SKM-1 treated with dmso at 0.1 percent for 144 hours (cell line): ENCODE measurements at regions not wholly inside any gene's neighbourhood (a gene's known extent, or its start where the extent isn't known, plus 50 kb on each side); places are given as distances from the start of the nearest gene placed in this dataset.
"Not testable (repeated sequence)": the region's sequence is repeated elsewhere in the genome, so short reads cannot be mapped to it uniquely, and the experiment has no call there.

Source experiments
- DNase-seq: peaks from one replicate; lab custom pipeline; 2025; ENCODE audit not compliant: unreplicated experiment; lab: John Stamatoyannopoulos, UW

DNA sequence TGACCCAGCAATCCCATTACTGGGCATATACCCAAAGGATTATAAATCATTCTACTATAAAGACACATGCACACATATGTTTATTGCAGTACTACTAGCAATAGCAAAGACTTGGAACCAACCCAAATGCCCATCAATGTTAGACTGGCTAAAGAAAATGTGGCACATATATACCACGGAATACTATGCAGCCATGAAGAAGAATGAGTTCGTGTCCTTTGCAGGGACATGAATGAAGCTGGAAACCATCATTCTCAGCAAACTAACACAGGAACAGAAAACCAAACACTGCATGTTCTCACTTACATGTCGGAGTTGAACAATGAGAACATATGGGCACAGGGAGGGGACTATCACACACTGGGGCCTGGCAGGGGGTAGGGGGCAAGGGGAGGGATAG lies 183.0 kb downstream of the HACE1 start:
- not testable (repeated sequence) for DNase-seq

DNA sequence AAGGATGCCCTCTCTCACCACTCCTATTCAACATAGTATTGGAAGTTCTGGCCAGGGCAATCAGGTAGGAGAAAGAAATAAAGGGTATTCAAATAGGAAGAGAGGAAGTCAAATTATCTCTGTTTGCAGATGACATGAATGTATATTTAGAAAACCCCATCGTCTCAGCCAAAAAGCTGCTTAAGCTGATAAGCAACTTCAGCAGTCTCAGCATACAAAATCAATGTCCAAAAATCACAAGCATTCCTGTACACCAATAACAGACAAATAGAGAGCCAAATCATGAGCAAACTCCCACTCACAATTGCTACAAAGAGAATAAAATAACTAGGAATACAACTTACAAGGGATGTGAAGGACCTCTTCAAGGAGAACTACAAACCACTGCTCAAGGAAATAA lies 184.6 kb downstream of the HACE1 start:
- not testable (repeated sequence) for DNase-seq

DNA sequence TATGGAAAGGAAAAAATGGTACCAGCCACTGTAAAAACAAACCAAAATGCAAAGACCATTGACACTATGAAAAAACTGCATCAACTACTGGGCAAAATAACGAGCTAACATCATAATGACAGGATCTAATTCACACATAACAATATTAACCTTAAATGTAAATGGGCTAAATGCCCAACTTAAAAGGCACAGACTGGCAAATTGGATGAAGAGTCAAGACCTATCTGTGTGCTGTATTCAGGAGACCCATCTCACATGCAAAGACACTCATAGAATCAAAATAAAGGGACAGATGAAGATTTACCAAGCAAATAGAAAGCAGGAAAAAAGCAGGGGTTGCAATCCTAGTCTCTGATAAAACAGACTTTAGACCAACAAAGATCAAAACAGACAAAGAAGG lies 186.6 kb downstream of the HACE1 start:
- not testable (repeated sequence) for DNase-seq

DNA sequence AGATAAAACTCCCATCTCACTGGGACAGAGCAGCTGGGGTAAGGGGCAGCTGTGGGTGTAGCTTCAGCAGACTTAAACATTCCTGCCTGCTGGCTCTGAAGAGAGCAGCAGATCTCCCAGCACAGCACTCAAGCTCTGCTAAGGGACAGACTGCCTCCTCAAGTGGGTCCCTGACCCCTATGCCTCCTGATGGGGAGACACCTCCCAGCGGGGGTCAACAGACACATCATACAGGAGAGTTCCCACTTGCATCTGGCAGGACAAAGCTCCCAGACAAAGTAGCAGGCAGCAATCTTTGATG lies 188.2 kb downstream of the HACE1 start:
- not testable (repeated sequence) for DNase-seq

DNA sequence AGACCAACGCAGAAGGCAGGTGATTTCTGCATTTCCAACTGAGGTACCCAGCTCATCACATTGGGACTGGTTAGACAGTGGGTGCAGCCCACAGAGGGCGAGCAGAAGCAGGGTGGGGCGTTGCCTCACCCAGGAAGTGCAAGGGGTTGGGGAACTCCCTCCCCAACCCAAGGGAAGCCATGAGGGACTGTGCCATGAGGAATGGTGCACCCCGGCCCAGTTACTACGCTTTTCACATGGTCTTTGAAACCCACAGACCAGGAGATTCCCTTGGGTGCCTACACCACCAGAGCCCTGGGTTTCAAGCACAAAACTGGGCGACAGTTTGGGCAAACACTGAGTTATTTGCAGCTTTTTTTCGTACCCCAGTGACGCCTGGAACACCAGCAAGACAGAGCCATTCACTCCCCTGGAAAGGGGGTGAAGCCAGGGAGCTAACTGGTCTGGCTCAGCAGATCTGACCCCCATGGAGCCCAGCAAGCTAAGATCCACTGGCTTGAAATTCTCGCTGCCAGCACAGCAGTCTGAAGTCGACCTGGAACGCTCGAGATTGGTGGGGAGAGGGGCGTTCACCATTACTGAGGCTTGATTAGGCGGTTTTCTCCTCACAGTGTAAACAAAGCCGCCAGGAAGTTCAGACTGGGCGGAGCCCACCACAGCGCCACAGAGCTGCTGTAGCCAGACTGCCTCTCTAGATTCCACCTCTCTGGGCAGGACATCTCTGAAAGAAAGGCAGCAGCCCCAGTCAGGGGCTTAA lies 188.7 kb downstream of the HACE1 start:
- not testable (repeated sequence) for DNase-seq

DNA sequence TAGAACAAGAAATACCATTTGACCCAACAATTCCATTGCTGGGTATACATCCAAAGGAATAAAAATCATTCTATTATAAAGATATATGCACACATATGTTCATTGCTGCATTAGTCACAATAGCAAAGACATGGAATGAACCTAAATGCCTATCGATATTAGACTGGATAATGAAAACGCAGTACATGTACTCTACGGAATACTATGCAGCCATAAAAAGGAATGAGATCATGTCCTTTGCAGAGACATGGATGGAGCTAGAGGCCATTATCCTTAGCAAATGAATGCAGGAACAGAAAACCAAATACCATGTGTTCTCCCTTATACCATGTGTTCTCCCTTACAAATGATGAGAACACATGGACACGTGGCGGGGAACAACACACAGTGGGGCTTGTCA lies 190.2 kb downstream of the HACE1 start:
- DNase-seq: no peak

DNA sequence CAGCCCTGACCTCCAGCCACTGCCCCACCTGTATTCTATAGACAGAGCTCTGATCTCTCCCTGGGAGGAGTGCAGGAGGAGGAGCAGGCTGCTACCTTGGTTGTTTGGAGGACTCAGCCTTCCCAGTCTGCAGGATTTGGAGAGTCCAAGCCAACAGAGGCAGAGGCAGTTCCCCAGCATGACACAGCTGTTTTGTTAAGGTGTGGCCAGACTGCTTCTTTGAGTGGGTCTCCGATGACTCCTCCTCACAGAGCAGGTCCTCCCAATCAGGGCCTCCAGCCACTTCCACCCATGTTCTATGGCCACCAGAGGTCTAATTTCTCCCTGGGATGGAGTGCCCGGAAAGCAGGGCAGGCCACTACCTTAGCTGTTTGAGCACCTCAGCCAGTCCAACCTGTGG lies 203.5 kb downstream of the HACE1 start:
- no peak for DNase-seq

DNA sequence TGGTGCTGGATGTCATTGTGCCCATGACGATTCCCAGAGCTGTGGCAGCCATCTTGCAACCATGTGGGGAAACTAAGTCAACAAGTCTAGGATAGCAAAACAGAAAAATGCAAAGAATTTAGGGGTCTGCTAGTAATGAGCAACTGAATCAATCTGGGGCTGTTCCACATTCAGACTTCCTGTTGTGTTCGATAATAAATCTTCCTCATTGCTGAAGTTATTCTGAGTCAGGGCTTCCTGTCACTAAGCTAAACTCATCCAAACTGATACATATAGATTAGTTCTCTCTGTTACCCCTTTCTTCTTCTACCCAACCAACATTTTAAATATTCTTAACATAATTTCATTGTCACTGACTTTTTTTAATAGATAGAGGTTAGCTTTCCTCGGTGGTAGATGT lies 205.9 kb downstream of the HACE1 start:
- no peak for DNase-seq

DNA sequence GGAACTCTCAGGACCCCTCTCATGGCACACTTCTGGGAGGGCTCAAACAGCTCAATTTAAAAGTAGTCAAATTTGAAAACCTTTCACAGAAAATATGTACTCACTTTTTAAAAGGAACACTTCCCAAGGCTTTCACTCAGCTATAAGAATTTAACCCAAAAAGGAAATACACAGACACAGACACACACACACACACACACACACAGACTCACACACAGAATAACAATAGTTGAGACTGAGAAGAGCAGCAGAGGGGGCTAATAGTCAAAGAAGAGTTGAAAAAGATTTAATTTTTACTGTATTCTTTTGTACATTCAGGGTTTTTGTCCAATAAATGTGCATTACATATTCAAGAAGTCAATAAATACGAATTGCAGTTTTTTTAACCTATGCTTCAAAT lies 211.4 kb downstream of the HACE1 start:
- no peak for DNase-seq

DNA sequence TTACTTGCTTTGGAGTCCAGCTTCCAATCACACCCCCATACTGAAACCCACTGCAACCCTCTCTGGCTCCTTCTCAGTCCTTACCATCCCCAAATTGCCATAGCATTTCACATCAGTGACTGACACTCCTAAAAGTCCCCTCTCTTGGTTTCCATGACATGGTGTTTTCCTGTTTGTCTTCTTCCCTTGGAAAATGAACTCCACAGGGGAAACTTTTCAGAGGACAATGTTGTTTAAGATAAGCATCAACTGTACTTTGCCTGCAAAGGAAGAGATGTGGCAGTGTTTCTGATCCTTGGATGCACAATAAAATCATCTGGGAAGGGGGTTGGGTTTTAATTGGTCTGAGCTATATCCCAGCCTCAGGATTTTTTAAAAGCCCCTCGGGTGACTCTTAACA lies 214.9 kb downstream of the HACE1 start:
- DNase-seq: no peak

DNA sequence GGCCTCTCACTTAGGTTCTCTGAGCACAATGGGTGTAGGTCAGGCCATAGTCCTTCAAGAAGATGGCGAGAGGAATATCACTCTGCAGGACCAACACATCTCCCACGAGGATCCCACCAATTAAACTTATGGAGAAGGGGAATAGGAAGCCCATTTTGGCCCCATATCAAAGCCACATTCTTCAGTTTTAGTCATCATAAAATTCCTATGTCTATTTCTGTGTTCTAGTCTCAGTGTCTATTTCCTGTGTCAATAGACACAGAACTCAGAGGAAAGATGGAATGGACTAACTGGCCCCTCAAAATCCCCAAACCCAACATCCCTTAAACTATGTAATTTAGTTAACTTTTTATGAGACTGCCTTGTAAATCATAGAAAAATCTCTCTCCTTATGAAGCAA lies 216.8 kb downstream of the HACE1 start:
- DNase-seq: no peak

DNA sequence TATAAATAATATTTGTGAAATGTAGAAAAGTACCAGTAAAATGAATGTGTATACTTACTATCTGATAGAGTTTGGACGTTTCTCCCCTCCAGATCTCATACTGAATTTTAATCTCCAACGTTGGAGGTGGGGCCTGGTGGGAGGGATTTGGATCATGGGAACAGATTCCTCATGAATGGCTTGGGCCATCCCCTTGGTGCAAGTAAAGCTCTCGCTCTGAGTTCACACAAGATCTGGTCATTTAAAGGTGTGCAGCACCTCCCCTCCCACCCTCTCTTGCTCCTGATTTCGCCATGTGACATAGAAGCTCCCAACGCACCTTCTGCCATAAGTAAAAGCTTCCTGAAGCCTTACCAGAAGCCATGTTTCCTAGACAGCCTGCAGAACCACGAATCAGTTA lies 219.0 kb downstream of the HACE1 start:
- DNase-seq: no peak

DNA sequence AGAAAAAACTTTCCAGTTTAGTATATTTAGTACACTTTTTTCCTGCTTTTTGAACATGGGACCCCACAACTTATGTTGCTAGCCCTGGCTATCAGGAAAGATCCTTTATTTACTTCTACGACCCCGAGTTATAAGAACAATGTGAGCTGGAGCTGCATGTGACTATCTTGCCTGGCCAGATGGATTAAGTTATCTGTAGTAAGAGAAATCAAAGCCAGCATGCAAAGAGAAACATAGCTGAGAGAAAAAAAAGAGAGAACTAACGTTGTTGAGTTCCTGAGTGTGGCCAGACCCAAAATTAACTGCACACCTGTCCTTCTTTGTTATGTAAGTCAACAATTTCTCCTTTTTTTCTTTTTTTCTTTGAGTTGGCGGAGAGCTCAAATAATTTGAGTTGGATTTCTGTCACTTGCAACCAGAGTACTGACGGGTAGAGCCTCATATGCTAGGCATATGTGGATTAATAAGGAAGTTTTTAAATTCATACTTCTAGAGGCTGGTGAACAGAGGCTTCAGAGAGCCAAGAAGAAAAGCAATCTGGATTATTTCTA lies 219.5 kb downstream of the HACE1 start:
- no peak for DNase-seq

DNA sequence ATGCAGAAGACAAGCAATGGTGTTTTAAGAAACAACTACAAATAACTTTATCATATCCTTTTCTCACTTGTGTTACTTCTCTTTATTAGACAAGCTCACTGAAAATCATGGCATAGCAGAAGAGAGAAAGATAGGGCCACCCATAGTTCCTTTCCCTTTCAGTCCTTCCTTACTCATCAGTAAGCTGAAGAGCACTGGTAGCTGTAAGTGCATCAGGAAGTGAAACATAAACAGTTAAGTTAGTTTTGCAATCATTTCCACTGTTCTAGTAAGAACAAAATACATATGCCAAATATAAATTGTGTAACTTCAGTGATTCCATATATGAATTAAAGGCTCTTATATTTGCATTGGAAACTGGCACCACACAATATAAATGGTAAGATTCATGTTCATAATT lies 220.1 kb downstream of the HACE1 start:
- peak; percentile 76 for DNase-seq

DNA sequence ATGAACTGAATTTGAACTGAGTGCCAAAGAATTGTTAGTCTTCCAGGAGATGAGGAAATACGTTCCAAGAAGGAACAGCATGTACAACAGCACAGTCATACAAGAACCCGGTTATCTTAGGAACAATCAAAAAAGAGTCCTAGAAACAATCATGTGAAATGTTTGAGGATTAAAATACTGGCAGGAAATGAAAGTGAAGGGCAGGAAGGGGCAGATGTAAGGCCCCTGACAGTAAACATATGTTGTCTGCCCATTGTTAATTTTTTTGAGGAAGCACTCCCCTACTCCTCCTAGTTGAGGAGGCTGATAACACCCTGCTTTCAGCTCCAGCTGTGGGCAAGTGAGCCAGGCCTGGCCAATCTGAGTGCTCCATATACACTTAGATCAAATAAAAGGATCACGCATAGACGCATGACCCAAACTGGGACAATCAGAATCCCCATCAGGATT lies 220.9 kb downstream of the HACE1 start:
- DNase-seq: no peak

DNA sequence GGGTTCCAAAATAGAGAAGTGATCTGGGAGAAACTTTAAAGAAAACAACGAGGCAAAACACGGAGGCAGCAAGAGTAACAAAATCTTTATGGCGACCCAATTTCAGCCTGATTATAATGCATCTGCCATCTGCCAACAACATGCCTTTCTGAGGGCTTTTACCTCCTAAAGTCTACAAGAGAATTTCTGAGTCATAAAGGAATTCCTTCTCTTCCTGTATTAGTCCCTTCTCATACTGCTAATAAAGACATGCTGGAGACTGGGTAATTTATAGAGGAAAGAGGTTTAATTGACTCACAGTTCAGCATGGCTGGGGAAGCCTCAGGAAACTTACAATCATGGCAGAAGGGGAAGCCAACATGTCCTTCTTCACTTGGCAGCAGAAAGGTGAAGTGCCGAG lies 226.6 kb downstream of the HACE1 start:
- DNase-seq: no peak

DNA sequence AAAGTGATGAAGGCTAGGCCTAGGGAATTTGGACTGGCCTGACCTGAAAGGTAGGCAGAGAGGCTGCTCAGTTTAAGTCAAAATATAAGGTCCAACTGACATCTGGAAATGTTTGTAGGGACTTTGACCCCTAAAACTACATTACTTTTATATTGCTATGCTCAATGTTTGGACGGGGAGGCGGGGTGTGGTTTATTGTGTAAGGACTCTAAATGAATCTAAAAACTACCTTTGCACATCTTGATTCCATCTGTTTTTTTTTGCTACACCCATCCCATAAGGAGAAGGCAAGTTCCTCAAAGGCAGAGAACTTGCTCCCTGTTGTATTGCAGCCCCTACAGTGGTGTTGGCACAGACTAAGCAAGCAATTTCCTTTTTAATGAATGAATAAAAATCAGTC lies 227.1 kb downstream of the HACE1 start:
- DNase-seq: no peak

DNA sequence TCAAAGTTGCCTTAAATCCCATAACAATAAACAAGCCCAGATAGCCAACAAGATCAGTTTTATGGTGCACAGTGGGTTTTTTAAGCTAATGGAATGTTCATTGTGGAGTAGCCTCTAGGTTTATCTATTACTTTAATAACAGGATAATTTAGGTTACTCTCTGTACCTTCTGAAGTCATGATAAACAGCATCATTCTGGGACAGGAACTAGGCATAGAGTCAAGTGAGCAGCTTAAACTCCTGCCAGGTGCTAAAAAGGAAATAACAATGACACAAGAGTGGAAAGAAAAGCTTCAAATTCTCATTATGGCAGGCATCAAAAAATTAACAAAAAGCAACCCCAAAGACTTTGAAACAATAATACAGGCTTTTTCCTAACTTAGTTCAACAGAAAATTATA lies 228.8 kb downstream of the HACE1 start:
- no peak for DNase-seq

DNA sequence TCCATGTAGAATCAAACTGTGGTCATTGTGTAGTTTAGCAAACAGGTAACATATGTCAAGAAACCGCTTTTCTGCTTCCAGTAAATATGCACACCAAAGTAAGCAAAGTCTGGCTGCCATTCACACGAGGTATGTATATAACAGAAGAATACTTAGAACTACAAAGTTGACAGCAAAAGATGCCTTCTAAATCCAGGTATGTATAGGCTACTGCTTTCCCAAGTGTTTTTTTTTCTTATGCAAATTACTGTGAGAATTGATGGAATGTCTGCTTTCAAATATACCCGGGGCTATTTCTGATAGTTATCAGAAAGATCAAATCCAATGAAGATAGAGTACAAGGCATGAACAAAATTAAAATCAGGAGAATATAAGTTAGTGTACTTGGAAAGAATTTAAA lies 229.2 kb downstream of the HACE1 start:
- DNase-seq: no peak

DNA sequence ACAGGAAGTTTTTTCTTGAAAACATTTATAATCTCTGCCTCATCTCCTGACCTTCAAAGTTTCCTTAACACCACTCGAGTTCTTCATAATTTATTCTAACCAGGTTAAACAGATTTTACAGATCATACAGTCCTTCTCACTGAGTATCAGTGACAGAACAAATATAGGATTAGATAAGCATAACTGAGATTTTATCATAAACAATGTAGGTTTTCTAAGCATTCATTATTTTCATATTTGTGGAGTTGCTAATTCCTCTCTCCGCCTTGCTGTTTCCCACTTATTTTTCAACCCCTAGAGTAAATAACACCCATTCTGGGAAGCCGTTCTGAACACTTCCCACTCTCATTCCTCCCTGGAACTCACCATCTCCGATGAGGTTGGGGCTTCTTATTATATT lies 229.9 kb downstream of the HACE1 start:
- DNase-seq: no peak

DNA sequence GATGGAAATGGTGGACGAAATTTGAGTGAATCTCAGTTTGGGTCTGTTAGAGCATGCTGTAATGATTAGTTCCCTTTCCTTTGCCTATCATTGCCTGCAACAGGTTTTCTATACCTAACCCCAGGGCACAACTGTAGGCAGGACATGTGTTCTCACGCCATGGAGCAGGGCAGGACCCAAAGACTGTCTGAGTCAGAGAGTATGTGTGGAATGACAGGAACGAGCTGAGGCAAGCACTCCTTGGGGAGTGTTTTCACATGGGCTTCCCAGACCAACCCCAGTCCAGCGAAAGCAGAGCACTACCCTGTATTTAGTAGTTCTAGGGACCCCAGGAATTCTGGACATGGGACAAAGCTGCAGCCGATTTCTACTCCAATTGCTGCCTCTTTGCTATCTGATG lies 234.2 kb downstream of the HACE1 start:
- DNase-seq: no peak

DNA sequence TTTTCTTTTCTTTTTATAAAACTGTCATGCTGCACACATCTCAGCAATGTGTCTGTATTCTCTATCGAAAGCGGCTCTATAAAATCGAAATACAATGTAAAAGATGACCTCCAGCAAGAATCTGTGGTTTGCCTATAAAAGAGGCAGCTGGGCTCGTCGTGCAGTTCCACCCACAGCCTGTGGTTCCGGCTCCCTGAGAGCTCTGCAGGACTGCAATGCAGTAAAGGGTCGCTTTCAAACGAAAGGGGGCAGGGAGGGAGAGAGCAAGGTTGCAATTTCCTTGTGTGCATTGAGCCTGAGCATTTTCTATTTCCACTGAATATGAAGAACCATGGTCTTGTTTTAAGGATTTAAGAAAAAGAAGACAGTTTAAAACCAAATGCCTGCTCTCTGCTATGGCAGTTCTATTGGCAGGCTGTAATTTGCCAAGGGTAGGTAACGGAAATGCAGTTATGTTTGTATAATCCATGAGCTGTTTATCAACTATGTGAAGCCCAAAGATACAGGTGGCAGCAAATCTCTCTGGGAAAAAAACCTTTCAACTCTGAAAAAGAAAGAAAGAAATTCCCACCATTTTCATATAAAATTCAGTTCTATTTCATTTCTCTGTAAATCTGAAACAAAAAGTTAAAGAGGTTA lies 236.5 kb downstream of the HACE1 start:
- no peak for DNase-seq

DNA sequence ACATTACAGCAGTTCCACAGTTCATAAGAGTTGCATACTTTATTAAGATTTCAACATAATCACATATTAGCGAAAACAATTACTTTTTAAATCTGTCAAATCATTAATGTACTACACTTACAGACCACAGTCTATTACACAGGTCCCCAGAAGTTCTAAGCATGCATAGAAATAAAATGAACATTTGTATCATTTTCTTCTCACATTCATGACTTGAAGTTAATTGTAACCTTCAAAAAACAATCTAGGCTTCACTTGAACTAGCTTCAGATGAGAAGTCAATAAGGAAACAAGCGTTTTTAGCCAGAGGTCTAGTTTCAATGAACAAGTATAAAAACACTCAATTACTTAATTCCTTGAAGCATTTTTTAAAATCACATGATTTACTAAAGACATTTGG lies 238.3 kb downstream of the HACE1 start:
- DNase-seq: no peak
